GM13976 (cell line): ENCODE measurements at regions not wholly inside any gene's neighbourhood (a gene's known extent, or its start where the extent isn't known, plus 50 kb on each side); places are given as distances from the start of the nearest gene placed in this dataset.
"Not testable (repeated sequence)": the region's sequence is repeated elsewhere in the genome, so short reads cannot be mapped to it uniquely, and the experiment has no call there.

Experiments used
- DNase-seq: peaks from one replicate; pipeline ENCODE4 v3.0.0; 2012; ENCODE audit warnings: low spot score
- in situ Hi-C: fragments of 300-500 bp; cut with MboI; formaldehyde crosslinking; loops from one replicate; pipeline ENCODE4 v1.12.0; 2022; ENCODE audit warnings: low sequenced_read_pairs, mixed read lengths, inconsistent platforms; ENCODE audit not compliant: unreplicated experiment
- TF ChIP-seq, protein P1 (sequence below): IDR thresholded peaks from 2 replicates; pipeline ENCODE4 v1.5.1; 2012; ENCODE audit warnings: borderline replicate concordance, mild to moderate bottlenecking; ENCODE audit not compliant: insufficient read depth; ENCODE audit errors: extremely low read depth, missing control alignments, control extremely low read depth

GRCh38 chr2:176879426-176879995 is 333.1 kb upstream of the HNRNPA3 start:
- in situ Hi-C loops: no loop called here
- DNase-seq: no peak
- TF ChIP-seq, protein P1, sequence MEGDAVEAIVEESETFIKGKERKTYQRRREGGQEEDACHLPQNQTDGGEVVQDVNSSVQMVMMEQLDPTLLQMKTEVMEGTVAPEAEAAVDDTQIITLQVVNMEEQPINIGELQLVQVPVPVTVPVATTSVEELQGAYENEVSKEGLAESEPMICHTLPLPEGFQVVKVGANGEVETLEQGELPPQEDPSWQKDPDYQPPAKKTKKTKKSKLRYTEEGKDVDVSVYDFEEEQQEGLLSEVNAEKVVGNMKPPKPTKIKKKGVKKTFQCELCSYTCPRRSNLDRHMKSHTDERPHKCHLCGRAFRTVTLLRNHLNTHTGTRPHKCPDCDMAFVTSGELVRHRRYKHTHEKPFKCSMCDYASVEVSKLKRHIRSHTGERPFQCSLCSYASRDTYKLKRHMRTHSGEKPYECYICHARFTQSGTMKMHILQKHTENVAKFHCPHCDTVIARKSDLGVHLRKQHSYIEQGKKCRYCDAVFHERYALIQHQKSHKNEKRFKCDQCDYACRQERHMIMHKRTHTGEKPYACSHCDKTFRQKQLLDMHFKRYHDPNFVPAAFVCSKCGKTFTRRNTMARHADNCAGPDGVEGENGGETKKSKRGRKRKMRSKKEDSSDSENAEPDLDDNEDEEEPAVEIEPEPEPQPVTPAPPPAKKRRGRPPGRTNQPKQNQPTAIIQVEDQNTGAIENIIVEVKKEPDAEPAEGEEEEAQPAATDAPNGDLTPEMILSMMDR: no peak

GRCh38 chr2:176882045-176882444 is 330.5 kb upstream of the HNRNPA3 start:
- DNase-seq, in situ Hi-C loops: not testable (repeated sequence)

GRCh38 chr2:176885001-176885643 is 327.5 kb upstream of the HNRNPA3 start:
- no peak for DNase-seq
- TF ChIP-seq, protein P1: no peak
- in situ Hi-C loops: no loop called here

DNA sequence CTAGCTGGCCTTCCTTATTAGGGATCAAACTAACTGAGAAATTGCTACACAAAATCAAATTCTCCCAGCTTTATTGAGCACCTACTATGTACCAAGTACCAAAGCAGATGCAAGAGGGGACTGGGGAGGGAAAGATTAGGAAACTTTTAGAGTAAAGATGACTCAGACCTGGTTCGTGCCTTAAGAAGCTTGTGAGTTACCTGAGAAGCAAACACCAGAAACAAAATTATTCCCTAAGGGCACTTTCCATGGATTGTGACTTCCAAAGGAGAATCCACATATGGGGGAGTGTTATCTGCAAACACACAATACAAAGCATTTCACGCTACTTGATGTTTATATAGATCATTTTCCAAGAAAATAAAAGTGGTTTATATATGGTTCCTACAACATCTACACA is 326.9 kb upstream of the HNRNPA3 start:
- no peak for DNase-seq
- in situ Hi-C loops: no loop called here
- TF ChIP-seq, protein P1: no peak

DNA sequence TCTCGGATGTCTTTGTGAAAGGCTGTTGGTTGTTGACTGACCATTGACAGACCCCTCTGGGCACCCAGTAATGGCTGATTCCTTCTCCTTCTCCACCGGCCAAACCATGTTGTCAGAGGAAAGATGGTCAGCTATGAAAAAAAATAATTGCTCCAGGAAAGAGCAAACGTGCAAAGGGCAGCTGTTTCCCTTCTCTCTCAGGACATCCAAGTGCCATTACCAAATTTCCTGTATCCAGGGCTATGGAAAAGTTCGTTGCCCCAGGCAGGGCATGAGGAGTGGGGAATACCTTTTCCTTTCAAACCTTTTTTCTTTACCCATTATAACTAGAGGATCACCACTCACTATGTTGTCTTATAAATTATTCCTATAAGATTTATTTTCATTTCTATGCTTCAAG is 321.5 kb upstream of the HNRNPA3 start:
- in situ Hi-C loops: no loop called here
- no peak for DNase-seq
- TF ChIP-seq, protein P1: no peak

DNA sequence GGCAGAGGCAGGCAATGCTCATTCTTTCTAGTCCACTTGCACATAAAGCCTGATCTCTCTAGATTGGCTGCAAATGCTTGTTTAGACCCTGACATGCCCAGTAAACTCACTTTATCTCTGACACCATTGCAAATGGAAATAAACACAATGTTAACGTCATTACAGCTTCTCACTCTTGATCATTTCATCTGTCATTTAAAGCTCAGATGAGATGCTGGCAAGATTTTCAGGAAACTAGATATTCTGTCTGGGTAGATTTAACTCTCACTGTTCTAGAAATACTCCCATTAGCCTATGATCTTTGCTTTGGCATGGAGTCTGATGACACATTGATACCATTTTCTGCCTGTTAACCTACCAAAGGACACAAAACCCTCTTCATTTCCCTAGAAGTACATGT is 320.7 kb upstream of the HNRNPA3 start:
- in situ Hi-C loops: no loop called here
- TF ChIP-seq, protein P1: no peak
- DNase-seq: no peak

GRCh38 chr2:176892676-176893226 is 319.8 kb upstream of the HNRNPA3 start:
- in situ Hi-C loops: no loop called here
- TF ChIP-seq, protein P1: no peak
- no peak for DNase-seq
